GM12864 (cell line): ENCODE measurements at regions not wholly inside any gene's neighbourhood (a gene's known extent, or its start where the extent isn't known, plus 50 kb on each side); places are given as distances from the start of the nearest gene placed in this dataset.

ENCODE experiments used
- DNase-seq: peaks from one replicate; pipeline ENCODE4 v3.0.0-alpha.2; 2011; ENCODE audit warnings: low read depth
- H3K4me3 ChIP-seq: 2 replicates; pipeline ENCODE4 v1.5.1; 2011; ENCODE audit warnings: mild to moderate bottlenecking, low read depth, low read length, control low read depth
- TF ChIP-seq, protein P1 (sequence below): IDR thresholded peaks from 2 replicates; pipeline ENCODE4 v1.5.1; 2011; ENCODE audit warnings: low read depth, mild to moderate bottlenecking, moderate library complexity, low read length, control low read depth, inconsistent platforms; ENCODE audit errors: missing control alignments

DNA sequence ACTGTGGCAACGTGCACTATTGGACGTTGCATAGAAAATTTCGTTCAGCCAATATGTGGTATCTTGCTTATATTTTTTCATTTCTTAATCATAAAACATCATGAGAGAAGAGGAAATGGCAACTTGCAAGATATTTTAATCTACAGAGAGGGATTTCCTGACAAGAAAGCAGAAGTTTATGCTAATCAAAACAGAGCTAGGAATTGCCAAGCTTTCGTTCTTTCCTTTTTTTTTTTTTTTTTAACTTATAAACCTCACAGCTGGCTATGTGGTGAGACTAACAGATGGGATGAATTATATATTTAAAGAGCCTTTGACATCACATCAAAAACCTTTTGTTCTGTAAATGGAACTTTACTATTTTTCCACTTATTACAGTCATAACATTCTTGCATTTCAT, 1136.9 kb upstream of the TMEFF2 start:
- TF ChIP-seq, protein P1, sequence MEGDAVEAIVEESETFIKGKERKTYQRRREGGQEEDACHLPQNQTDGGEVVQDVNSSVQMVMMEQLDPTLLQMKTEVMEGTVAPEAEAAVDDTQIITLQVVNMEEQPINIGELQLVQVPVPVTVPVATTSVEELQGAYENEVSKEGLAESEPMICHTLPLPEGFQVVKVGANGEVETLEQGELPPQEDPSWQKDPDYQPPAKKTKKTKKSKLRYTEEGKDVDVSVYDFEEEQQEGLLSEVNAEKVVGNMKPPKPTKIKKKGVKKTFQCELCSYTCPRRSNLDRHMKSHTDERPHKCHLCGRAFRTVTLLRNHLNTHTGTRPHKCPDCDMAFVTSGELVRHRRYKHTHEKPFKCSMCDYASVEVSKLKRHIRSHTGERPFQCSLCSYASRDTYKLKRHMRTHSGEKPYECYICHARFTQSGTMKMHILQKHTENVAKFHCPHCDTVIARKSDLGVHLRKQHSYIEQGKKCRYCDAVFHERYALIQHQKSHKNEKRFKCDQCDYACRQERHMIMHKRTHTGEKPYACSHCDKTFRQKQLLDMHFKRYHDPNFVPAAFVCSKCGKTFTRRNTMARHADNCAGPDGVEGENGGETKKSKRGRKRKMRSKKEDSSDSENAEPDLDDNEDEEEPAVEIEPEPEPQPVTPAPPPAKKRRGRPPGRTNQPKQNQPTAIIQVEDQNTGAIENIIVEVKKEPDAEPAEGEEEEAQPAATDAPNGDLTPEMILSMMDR, result no peak
- no peak for DNase-seq
- no peak overlapping the region for H3K4me3 ChIP-seq

GRCh38 chr2:193326296-193326695, 1131.6 kb upstream of the TMEFF2 start:
- DNase-seq, result no peak
- TF ChIP-seq, protein P1, result no peak
- H3K4me3 ChIP-seq, result no peak overlapping the region

GRCh38 chr2:193315428-193316091, 1120.8 kb upstream of the TMEFF2 start:
- no peak overlapping the region for H3K4me3 ChIP-seq
- TF ChIP-seq, protein P1, result no peak
- no peak for DNase-seq

- DNase-seq, result no peak
- TF ChIP-seq, protein P1, result no peak
- H3K4me3 ChIP-seq, result no peak overlapping the region
Measured at GRCh38 chr2:193303464-193303863, 1108.7 kb upstream of the TMEFF2 start.

GRCh38 chr2:193294371-193294770, 1099.6 kb upstream of the TMEFF2 start:
- TF ChIP-seq, protein P1, result no peak
- no peak for DNase-seq
- H3K4me3 ChIP-seq, result no peak overlapping the region

DNA sequence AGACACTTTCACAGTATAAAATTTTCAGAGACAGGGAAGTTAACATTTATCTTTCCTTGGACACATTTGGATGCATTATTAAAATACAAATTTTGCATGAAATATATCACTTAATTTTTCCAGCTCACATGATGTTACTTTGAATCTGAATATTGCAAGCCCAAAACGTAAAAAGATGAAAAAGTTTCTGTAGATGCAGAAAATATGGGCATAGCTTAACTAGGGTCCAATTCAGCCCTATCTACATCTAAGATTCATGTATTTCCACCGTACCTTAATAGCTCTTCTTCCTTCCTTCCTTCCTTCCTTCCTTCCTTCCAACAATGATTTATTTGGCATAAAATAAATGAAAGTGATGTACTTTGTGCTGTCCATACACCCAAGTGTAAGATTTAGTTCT, 1084.6 kb upstream of the TMEFF2 start:
- TF ChIP-seq, protein P1, result no peak
- no peak for DNase-seq
- H3K4me3 ChIP-seq, result no peak overlapping the region

DNA sequence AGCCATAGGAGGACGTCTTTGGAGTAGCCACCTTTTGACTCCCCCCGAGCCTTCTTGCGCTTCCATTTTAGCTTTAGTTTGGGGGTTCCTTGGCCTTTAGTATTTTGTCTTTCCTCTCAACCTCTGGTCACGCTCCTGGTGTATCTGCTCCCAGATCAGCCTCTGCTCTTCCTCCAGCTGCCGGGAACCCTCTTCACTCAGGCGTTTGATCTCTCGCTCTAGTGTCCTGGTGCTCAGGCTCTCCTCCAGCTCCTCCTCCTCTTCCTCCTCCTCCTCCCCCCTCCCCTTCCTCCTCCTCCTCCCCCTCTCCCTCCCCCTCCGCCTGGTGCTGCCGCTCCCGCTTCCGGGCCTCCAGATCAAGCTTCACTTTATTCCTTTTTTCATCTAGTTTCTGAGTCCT, 1082.3 kb upstream of the TMEFF2 start:
- no peak for DNase-seq
- TF ChIP-seq, protein P1, result no peak
- H3K4me3 ChIP-seq, result no peak overlapping the region
